Activated T-helper 17 cell treated with anti-CD3 and anti-CD28 coated beads, Interleukin-2, amount 50 U/mL, for 72 hours (primary cell): ENCODE measurements at regions not wholly inside any gene's neighbourhood (a gene's known extent, or its start where the extent isn't known, plus 50 kb on each side); places are given as distances from the start of the nearest gene placed in this dataset.
"Not testable (repeated sequence)": the region's sequence is repeated elsewhere in the genome, so short reads cannot be mapped to it uniquely, and the experiment has no call there.

Source experiments
- ATAC-seq: fragments of 150-1000 bp; cut with Tn5 transposase; replicated peaks from 2 replicates; pipeline ENCODE4 v1.10.0; 2021; ENCODE audit warnings: mild to moderate bottlenecking, moderate library complexity
- H3K27ac Mint-ChIP-seq: one replicate; pipeline ENCODE4 v1.8.0; 2022; ENCODE audit warnings: mixed read lengths
- H3K27me3 Mint-ChIP-seq: one replicate; pipeline ENCODE4 v1.8.0; 2022; ENCODE audit warnings: mixed read lengths
- H3K36me3 Mint-ChIP-seq: one replicate; pipeline ENCODE4 v1.8.0; 2022; ENCODE audit warnings: low read depth, mild to moderate bottlenecking, mixed read lengths
- H3K4me1 Mint-ChIP-seq: one replicate; pipeline ENCODE4 v1.8.0; 2022; ENCODE audit warnings: mixed read lengths
- H3K4me3 Mint-ChIP-seq: one replicate; pipeline ENCODE4 v1.8.0; 2022; ENCODE audit warnings: mild to moderate bottlenecking, mixed read lengths
- H3K9me3 Mint-ChIP-seq: one replicate; pipeline ENCODE4 v1.8.0; 2022; ENCODE audit warnings: mixed read lengths

- H3K4me1 Mint-ChIP-seq = no peaks in the 10 kb centered on the region
- H3K27ac Mint-ChIP-seq = no peak overlapping the region
- no peaks in the 10 kb centered on the region for H3K27me3 Mint-ChIP-seq
- H3K9me3 Mint-ChIP-seq = peaks cover 9% of the 10 kb centered on the region
- H3K36me3 Mint-ChIP-seq = no peaks in the 10 kb centered on the region
- no peak overlapping the region for H3K4me3 Mint-ChIP-seq
- ATAC-seq = peak; percentile 11
Measured at GRCh38 chr7:91557789-91558404, 293.7 kb downstream of the FZD1 start.

GRCh38 chr7:91559947-91560346, 295.7 kb downstream of the FZD1 start:
- Mint-ChIP-seq H3K27ac (no peak overlapping the region), H3K27me3 (no peaks in the 10 kb centered on the region), H3K9me3 (peaks cover 9% of the 10 kb centered on the region), H3K4me3 (no peak overlapping the region), H3K36me3 (no peaks in the 10 kb centered on the region), H3K4me1 (no peaks in the 10 kb centered on the region)
- no peak for ATAC-seq

GRCh38 chr7:91564101-91564500, 299.9 kb downstream of the FZD1 start:
- peaks cover 18% of the 10 kb centered on the region for H3K9me3 Mint-ChIP-seq
- H3K27ac Mint-ChIP-seq = no peak overlapping the region
- H3K4me1 Mint-ChIP-seq = no peaks in the 10 kb centered on the region
- no peak for ATAC-seq
- no peaks in the 10 kb centered on the region for H3K36me3 Mint-ChIP-seq
- H3K4me3 Mint-ChIP-seq = no peak overlapping the region
- H3K27me3 Mint-ChIP-seq = no peaks in the 10 kb centered on the region

GRCh38 chr7:91564541-91564940, 300.3 kb downstream of the FZD1 start:
- Mint-ChIP-seq H3K4me1 (no peaks in the 10 kb centered on the region), H3K27me3 (no peaks in the 10 kb centered on the region), H3K9me3 (peaks cover 20% of the 10 kb centered on the region), H3K36me3 (no peaks in the 10 kb centered on the region), H3K4me3 (no peak overlapping the region), H3K27ac (no peak overlapping the region)
- no peak for ATAC-seq

- no peaks in the 10 kb centered on the region for H3K36me3 Mint-ChIP-seq
- no peak overlapping the region for H3K4me3 Mint-ChIP-seq
- ATAC-seq = no peak
- no peaks in the 10 kb centered on the region for H3K4me1 Mint-ChIP-seq
- H3K27me3 Mint-ChIP-seq = no peaks in the 10 kb centered on the region
- peaks cover 20% of the 10 kb centered on the region for H3K9me3 Mint-ChIP-seq
- no peak overlapping the region for H3K27ac Mint-ChIP-seq
Measured at GRCh38 chr7:91565499-91566401, 301.5 kb downstream of the FZD1 start.

GRCh38 chr7:91566402-91566732, 302.1 kb downstream of the FZD1 start:
- H3K4me1 Mint-ChIP-seq = no peaks in the 10 kb centered on the region
- no peaks in the 10 kb centered on the region for H3K27me3 Mint-ChIP-seq
- ATAC-seq = no peak
- no peak overlapping the region for H3K4me3 Mint-ChIP-seq
- no peak overlapping the region for H3K27ac Mint-ChIP-seq
- no peaks in the 10 kb centered on the region for H3K36me3 Mint-ChIP-seq
- H3K9me3 Mint-ChIP-seq = peaks cover 18% of the 10 kb centered on the region

GRCh38 chr7:91567081-91568012, 303.1 kb downstream of the FZD1 start:
- H3K4me3 Mint-ChIP-seq = no peak overlapping the region
- ATAC-seq = no peak
- peaks cover 18% of the 10 kb centered on the region for H3K9me3 Mint-ChIP-seq
- H3K36me3 Mint-ChIP-seq = no peaks in the 10 kb centered on the region
- no peaks in the 10 kb centered on the region for H3K4me1 Mint-ChIP-seq
- H3K27me3 Mint-ChIP-seq = no peaks in the 10 kb centered on the region
- H3K27ac Mint-ChIP-seq = no peak overlapping the region

- Mint-ChIP-seq H3K9me3 (peaks cover 16% of the 10 kb centered on the region), H3K27ac (no peak overlapping the region), H3K36me3 (no peaks in the 10 kb centered on the region), H3K4me3 (no peak overlapping the region), H3K27me3 (no peaks in the 10 kb centered on the region), H3K4me1 (no peaks in the 10 kb centered on the region)
- no peak for ATAC-seq
Measured at GRCh38 chr7:91568138-91568537, 303.9 kb downstream of the FZD1 start.

- Mint-ChIP-seq H3K27ac (no peak overlapping the region), H3K9me3 (peaks cover 17% of the 10 kb centered on the region), H3K27me3 (no peaks in the 10 kb centered on the region), H3K4me3 (no peak overlapping the region), H3K4me1 (no peaks in the 10 kb centered on the region), H3K36me3 (no peaks in the 10 kb centered on the region)
- no peak for ATAC-seq
Measured at GRCh38 chr7:91569728-91570457, 305.7 kb downstream of the FZD1 start.

- H3K27ac Mint-ChIP-seq = no peak overlapping the region
Measured at GRCh38 chr7:91570560-91570959, 306.3 kb downstream of the FZD1 start.

GRCh38 chr7:91571601-91572000, 307.4 kb downstream of the FZD1 start:
- no peak overlapping the region for H3K27ac Mint-ChIP-seq

More at GRCh38 chr7:91570560-91570959, 306.3 kb downstream of the FZD1 start:
- no peaks in the 10 kb centered on the region for H3K27me3 Mint-ChIP-seq
- no peak for ATAC-seq
- H3K4me1 Mint-ChIP-seq = no peaks in the 10 kb centered on the region
- H3K36me3 Mint-ChIP-seq = no peaks in the 10 kb centered on the region
- H3K4me3 Mint-ChIP-seq = no peak overlapping the region
- peaks cover 21% of the 10 kb centered on the region for H3K9me3 Mint-ChIP-seq

GRCh38 chr7:91573405-91573804, 307.1 kb downstream of the MTERF1 start:
- Mint-ChIP-seq H3K4me1 (no peaks in the 10 kb centered on the region), H3K27ac (no peak overlapping the region), H3K36me3 (no peaks in the 10 kb centered on the region), H3K4me3 (no peak overlapping the region), H3K27me3 (no peaks in the 10 kb centered on the region), H3K9me3 (peaks cover 15% of the 10 kb centered on the region)
- no peak for ATAC-seq

More at GRCh38 chr7:91571601-91572000, 307.4 kb downstream of the FZD1 start:
- H3K9me3 Mint-ChIP-seq = peaks cover 15% of the 10 kb centered on the region
- H3K4me1 Mint-ChIP-seq = no peaks in the 10 kb centered on the region
- H3K27me3 Mint-ChIP-seq = no peaks in the 10 kb centered on the region
- no peaks in the 10 kb centered on the region for H3K36me3 Mint-ChIP-seq
- no peak for ATAC-seq
- H3K4me3 Mint-ChIP-seq = no peak overlapping the region

- H3K27me3 Mint-ChIP-seq, H3K36me3 Mint-ChIP-seq, H3K4me1 Mint-ChIP-seq, H3K27ac Mint-ChIP-seq, H3K4me3 Mint-ChIP-seq, ATAC-seq: not testable (repeated sequence)
- H3K9me3 Mint-ChIP-seq = peaks cover 15% of the 10 kb centered on the region
Measured at GRCh38 chr7:91576459-91576858, 304.0 kb downstream of the MTERF1 start.

- H3K36me3 Mint-ChIP-seq = no peaks in the 10 kb centered on the region
- H3K27ac Mint-ChIP-seq = no peak overlapping the region
- peaks cover 20% of the 10 kb centered on the region for H3K9me3 Mint-ChIP-seq
- no peak overlapping the region for H3K4me3 Mint-ChIP-seq
- no peaks in the 10 kb centered on the region for H3K27me3 Mint-ChIP-seq
- no peaks in the 10 kb centered on the region for H3K4me1 Mint-ChIP-seq
- no peak for ATAC-seq
Measured at GRCh38 chr7:91579837-91580236, 300.7 kb downstream of the MTERF1 start.
